ENCODE measurements at regions not wholly inside any gene's neighbourhood (a gene's known extent, or its start where the extent isn't known, plus 50 kb on each side); places are given as distances from the start of the nearest gene placed in this dataset.

DNA sequence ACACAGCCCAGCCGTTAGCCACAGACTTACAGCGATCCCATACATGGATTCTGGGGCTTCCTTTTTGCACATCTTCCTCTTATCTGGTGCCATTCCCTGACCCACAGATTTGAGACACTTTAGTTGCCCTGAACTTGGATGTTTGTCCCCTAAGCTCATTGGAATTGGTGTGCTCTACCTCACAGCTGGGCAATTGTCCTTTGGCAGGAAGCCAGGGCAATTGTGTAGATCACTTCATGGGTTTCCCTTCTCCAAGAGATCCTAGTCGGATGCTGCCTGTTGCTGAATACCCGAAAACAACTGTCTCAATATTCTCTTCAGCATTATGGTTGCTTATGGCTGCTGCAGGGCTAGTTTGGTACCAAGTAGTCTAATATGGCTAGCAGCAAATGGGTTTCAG, 470.7 kb upstream of the MKI67 start:
- peak; percentile 2 for DNase-seq

DNA sequence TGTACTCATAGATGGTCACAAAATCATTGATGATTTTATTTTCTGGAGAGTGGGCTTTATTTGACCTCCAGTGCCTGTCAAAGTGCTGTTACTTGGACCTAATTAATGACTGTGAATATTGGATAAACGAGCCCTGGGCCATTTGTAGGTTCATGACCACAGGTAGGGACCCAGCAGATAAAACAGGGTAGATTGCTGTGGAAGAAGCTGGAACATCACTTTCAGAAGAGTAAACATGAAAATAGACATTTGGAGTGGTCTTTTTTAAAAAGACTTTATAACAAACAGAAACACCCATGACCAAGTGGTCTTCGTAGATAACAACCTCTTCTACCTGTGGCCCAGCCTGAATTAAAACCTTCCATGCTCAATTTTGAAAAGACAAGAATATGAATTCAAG, 472.8 kb upstream of the MKI67 start:
- DNase-seq = no peak

DNA sequence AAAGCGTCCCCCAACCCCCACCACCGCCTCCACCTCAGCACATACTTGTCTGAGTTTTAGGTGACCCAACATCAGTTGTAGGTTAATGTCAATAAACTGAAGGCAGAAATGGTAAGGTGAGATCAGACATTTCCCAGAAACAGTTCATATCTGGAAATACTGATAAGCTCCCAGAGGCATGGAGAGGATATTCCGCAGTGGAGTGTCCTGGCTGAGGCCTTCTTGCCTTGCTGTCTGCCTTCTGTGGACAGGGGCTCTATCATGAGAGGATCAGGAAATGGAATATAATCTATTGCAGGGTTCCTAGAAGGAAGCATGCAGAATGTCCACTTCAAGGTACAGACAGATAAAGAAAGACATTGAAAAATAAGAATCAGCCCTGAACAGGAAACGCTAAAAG, 473.3 kb upstream of the MKI67 start:
- DNase-seq = no peak

DNA sequence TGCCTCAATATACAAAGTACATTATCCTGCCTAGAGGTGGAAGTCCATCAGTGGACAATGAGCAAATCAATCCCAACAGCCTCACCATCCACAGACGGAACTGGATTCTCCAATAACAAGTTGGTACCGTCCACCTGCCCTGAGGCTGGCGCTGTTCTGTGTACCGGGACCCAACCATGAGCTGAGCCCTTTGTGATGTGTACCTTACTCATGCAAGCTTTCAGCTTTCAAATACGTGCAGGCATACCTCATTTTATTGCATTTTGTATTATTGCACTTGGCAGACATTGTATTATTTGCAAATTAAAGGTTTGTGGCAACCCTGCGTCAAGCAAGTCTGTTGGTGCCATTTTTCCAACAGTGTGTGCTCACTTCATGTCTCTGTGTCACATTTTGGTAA, 476.0 kb upstream of the MKI67 start:
- DNase-seq = no peak

DNA sequence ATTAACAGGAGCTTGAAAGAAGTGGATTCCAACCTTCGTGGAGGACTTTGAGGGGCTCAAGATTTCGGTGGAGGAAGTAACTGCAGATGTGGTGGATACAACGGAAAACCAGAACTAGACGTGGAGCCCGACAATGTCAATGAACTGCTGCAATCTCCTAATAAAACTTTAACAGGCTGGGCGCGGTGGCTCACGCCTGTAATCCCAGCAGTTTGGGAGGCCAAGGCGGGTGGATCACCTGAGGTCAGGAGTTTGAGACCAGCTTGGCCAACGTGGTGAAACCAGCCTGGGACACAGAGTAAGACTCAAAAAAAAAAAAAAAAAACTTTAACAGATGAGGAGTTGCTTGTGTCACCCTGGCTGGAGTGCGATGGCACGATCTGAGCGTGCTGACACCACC, 477.8 kb upstream of the MKI67 start:
- DNase-seq = no peak

DNA sequence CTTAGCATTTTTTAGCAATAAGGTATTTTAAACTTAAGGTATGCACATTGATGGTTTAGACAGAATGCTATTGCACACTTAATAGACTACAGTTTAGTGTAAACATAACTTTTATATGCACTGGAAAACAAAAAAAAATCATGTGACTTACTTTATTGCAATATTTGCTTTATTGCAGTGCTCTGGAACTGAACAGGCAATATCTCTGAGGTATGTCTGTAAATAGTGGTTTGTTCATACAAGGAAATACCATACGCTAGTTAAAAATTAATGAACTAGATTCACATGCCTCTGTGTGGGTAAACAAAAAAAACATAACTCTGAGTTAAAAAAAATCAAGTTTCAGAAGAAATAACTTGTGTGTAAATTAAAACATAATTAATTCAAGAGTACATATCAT, 479.0 kb upstream of the MKI67 start:
- no peak for DNase-seq

DNA sequence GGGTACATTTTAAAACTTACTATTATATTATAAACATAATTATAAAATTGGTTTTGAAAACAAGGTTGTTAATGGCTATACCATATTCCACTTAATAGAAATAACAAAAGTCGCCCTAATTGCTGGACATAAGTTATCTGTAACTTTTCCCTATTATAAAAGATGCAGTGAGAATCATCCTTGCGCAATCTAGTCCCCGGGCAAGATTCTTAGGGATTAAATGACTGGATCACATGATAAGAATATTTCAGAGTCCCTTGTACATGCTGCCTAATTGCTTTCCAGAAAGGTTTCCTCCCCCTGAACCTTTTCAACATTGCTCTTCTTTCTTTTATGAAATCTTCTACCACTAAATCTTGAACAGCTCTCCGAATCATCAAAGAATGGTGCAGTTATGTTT, 479.8 kb upstream of the MKI67 start:
- DNase-seq = no peak

DNA sequence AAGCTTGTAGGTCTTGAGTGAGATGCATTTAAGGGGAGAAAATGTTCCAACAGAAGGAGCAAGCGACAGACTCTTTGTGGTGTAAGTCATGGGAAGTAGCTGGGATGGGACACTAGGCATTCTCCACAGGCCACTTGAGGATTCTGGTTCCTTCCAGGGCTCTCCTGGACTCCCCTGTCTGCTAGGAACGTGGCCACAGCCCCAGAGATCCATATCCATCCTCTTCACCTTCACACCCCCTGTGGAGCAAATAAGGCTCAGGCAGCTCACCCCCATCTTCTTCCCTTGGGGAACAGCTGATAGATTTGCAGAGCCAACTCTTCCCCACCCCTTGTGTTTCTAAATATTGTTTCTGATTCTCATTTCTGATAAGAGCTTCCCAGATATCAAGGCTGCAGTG, 482.6 kb upstream of the MKI67 start:
- no peak for DNase-seq

DNA sequence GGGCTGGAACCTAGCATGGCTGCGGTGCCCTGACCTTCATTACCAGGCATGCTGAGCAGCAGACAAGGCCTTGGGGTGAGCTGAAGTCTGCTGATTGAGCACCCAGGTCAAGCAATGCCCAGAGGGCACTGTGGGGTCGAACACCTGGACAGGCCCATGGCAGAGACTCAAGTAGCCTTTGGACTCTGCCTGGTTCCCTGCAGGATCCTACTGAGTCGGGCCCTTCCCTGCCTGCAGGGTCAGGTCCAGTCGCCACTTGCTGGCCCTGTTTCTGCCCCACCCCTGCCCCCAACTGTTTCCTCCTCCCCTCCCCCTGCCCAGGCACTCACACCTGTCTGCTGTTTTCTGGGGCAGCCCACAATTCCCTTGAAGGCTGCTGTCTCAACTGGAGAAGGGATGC, 483.2 kb upstream of the MKI67 start:
- DNase-seq = no peak

DNA sequence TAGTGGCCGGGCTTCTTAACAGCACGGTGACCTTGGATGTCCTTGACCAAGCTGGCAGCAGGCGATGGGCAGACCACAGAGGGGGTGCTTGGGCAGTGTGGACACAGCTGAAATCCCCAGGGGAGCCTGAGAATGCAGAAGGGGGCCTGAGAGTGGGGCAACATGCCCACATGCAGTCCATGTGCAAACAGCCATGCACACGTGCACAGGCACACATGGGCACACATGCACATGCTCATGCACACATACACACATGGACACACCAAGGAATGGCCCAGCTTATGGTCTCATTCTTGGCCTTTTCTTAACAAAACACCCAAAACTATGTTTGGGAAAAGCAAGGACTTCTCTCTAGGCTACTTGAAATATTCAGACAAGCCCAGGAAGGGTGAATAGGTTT, 483.9 kb upstream of the MKI67 start:
- no peak for DNase-seq

DNA sequence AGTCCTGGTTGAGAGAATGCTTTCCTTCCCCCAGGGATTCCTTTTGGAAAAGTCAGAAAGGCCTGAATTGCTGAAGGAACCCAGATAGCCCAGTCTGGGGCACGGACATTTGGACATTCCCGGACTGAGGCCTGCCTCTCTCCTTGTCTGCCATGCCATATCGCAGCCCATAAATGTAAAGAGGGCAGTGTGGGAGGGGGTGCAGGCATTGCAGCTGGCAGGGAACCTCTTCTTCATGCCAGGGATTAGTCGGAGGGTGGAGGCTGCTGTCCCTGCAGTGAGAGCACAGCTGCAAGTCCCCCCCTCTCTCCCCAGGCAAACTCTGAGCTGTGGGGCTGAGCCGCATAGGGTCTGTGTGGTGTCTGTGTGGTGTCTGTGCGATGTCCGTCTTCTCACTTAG, 486.0 kb upstream of the MKI67 start:
- DNase-seq = no peak

DNA sequence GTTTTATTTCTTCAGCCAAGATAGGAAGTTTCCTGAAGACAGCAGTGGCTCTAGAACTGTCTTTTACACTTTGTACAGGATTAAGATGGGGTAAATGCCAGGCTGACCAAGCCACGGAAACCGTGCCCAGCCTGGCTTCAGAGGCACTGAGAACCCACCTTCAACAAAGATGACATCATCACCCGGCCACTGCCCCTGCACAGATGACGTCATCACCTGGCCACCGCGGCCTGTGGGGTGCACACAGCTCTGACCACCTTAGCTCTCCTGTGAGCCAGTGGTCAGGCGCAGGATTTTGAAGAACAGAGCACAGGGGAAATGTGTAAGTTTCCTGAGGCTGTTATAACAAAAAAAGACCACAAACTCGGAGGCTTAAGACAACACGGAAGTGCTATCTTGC, 486.4 kb upstream of the MKI67 start:
- no peak for DNase-seq

DNA sequence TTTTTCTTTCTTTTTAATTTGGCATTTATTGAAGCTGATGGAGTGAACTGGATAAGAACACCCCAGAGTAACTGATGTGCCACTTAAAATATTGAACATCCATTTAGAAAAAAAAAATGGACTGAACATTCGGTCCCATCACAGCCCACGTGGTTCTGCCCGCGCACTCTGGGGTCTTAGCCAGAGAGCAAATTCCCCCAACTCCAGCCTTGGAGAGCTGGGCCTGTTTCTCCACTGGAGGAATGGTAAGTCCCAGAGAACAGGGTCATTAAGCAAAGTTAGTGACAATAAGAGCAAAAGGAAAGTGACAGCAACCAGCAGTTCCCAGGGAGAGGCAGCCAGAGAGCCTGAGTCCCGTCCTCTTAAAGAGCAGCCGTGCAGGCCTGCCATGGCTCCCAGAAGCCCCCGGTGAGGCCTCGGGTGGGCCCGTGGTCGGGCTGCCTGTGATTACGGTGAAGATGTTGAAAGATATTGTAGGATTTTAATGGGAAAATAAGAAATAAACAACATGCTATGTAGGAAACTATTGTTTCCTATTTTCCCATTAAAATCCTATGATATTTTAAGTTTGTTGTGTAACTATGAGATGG, 487.9 kb upstream of the MKI67 start:
- DNase-seq = no peak

DNA sequence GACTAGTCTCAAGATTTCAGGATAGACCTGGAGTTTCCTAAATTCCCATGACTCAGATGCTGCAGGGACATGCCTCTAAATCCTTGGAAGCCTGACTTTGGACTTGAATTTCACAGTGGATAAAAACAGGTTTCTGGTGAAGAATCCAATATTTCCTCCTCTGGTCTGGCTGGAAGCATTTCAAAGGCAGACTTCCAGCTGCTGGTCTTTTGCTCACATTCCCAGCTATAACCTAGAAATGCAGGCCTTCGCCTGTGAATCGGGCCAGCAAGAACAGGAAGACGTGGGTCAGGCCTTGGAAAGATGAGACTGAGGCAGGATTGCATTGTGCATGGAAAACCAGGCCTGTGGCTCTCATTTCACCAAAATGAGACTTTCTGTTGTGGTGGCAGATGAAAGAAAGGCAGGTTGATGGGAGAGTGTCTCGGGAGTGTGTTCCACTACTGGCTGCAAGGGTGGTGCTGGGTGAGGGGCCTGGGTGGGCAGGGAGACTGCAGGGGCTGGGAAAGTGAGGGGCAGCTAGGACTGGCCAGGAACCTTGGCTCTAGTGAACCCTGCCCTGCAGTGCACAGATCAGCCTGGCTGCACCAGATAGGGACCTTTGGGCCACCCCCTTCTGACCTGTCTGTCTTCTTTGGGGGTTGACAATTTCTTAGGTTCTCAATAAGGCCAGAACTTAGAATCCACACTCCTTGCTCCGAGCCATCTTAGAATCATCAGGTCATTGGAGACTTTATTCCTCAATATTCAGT, 488.8 kb upstream of the MKI67 start:
- DNase-seq = no peak

DNA sequence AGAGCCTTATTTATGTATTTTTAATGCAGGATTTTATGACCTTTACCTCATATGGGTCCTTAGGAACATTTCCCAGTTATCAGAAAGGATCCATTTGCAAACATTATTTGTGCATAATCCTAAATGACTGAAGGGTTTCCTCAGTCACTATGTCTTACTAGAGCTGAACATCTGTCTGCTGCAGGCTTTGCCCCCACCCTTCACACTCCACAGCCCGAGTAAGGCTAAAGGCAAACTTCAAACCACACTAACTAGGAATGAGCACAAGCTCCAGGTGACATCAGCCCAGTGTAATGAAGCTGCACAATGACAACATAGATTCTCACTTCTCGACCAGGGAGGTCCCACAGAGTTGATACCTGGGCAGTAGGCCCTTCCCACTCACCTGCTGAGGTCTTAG, 491.3 kb upstream of the MKI67 start:
- no peak for DNase-seq

DNA sequence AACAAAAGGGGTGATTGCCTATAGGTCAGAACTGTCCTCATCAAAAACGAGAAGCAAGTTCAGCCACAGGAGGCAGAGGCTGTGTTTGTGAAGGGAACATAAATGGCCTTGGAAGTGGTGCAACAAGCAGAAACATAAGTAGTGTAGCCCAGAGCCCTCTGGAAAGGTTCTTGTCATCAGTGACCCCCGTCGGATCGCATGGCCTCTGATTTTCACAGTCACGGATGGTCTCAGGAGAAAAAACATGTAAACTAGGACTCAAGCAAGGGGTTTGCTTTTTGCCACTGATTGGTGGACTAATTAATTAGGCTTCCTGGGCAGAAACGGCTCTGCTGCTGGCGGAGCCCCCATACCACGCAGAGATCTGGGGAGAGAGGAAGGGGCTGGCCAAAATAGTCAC, 496.5 kb upstream of the MKI67 start:
- no peak for DNase-seq

DNA sequence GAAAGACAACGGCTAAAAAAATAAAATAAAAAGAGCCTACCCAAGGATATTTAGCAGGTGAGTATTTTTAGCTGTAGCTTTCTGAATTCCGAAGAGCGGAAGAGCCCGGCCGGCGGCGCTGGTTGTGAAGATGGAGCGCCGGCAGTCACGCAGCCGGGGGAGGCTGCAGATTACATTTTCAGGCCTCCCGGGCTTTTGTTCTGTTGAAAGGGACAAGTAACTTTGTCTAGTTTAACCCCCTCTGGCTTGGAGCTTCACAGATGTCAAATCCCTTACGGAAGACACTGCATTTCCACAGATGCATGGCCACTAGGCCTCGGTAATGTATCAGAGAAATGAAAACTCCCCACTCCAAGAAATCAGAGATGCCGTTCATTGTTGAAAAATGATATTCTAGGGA, 497.6 kb upstream of the MKI67 start:
- no peak for DNase-seq

DNA sequence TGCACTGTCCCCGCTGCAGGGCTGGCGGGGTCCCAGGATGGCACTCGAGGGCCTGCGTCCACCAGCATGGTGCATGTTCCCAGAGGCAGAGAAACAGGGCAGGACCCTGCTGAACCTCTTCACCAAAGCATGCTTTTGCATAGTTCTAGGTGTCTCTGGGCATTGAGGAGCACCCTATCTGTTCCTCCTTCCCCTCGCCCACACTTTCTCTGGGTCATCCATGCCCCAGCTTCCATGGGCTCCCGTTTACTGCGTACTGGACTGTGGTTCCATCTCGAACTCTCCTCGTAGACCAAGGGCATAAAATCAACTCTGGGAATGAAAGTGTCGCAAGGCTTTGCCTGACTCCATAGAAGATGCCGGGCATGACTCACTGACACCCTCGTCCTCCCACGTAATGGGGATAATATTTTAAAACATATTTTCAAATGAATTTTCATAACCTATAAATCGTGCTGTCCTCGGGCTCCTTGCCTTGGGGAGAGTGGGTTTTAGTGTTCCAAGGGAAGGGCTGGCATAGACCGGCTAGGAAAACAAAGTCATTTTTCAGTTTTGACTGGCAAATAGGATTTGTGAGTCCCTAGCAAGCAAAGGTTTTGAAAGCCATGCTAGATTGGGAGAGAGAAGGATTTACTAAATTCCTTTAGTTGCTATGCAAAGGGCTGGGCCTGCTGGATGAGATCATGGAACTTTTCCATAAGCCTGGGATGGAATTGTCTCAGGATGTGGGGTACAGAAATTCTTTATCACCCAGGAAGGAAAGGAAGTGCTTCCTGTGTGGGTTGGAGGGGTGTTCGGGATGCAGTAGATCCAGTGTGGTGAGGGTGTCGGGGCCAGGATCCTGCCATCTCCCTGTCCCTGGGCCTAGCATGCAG, 498.7 kb upstream of the MKI67 start:
- no peak for DNase-seq

DNA sequence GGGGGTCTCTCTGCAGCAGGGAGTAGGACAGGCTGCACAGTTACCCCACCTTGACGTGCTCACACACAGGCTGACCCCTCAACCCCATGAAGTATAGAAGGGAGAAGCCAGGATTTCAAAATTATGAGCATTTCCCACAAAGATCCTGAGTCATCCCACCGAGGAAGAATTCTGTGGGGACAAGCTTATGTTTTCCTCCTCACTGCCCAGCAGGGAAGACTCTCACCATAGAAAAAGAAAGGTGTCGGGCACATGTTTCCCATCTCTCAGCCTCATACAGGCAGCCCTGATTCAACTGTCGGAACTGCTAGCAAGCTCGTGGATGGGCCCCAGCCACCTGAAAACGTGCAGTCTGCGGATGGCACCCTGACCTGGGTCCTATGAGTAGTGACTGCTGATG, 499.7 kb upstream of the MKI67 start:
- DNase-seq = no peak

DNA sequence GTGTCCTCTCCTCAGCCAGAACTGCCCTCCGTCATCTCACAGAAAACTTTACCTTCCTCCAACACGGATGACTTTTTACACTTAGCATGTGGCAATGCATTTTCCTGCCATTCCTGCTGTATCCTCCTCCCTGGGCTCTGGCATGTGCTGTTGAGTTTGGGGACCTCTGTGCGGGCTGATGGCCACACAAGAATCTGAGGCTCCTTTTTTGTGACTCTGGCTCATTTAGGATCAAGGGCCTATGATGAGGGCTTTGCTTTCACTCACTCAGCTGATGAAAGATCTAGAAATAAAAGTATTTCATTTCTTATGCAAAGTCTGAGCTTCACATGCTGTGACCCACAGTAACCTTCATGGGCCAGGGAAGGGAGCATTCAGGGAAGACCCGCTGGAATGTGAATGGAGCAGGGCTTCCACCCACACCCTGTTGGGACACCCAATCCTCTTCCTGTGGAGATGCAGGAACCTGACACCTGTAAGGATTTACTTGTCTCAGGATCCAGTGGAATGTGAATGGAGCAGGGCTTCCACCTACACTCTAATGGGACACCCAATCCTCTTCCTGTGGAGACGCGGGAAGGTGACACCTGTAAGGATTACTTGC, 500.3 kb upstream of the MKI67 start:
- DNase-seq = no peak

DNA sequence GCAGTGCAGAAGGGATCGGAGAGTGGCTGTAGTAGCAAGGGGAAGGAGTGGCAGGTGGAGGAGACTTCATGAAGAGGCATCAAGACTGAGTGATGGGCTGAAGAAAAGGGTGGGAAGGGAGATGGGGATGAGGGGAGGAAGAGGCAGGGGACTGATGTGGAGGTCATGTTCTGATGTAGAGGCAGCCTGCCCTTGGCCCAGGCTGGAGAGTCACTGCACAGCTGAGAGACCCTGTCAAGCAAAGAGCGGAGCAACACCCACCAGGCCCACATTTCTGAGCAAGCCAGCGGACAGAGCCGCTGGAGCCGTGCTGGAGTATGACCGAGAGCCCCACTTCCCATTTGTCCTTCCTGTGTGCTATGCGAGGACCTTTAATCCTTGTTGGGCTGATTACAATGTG, 501.6 kb upstream of the MKI67 start:
- DNase-seq = no peak

DNA sequence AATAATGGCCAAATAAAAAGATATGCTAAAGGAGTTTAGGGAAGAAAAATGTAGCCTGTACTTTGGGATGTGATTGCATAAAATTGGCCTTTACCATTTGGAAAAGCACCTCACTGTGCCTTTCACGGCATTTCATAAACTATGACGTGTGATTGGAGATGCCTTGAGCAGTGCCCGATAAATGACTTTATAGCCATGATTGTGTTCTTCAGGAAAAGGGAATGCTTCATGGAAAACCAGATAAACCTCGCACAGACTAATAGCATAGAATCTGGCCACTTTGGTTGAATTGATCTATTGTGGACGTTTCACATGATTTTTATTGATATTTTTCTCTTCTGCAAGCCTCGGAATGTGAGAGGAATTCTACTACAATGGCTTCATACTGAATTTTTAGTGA, 502.0 kb upstream of the MKI67 start:
- DNase-seq = no peak

All from NCI-H2029 (cell line).